ENCODE measurements at regions not wholly inside any gene's neighbourhood (a gene's known extent, or its start where the extent isn't known, plus 50 kb on each side); places are given as distances from the start of the nearest gene placed in this dataset.

DNA sequence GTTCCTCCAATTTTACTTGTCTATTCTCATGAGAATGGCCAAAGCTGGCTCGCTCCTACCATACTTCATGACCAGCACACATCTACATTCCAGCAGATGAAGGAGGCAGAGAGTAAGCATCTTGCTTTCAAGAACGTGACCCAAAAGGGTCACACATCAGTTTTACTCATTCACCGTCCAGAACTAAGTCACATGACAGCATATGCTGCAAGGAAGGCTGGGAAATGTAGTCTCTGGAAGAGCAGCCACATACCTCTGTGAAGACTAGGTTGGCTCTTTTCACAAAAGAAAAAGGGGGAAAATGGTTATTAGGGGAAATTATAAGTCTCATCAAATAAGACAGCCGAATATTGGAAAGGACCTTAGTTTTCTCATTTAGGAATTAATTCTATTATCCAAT, 835.3 kb downstream of the EPHA4 start:
- Mint-ChIP-seq H3K4me3 (no peak overlapping the region), H3K27me3 (peaks cover 0 to 7% (median 0%) of the 10 kb centered on the region in 5 donors)
- CTCF ChIA-PET: no interaction called here

DNA sequence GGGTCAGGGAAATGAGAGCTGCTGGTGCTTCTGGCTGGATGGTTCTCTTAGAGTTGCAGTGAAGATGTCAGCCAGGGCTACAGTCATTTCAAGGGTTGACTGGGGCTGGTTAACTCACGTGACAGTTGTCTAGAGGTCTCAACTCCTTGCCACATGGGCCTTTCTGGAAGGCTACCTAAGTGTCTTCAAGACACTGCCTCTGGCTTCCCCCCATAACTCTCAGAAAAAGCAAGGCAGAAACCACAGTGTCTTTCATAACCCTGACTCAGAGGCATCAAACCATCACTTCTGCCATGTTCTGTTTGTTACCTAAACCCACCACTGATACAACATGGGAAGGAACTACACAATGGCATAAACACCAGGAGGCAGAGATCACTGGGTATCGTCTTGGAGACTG, 828.9 kb downstream of the EPHA4 start:
- Mint-ChIP-seq H3K27me3 (peaks cover 0 to 11% (median 4%) of the 10 kb centered on the region in 5 donors), H3K9me3 (peaks cover 0 to 3% (median 0%) of the 10 kb centered on the region in 11 donors), H3K4me3 (no peak overlapping the region), H3K27ac (no peak overlapping the region), H3K4me1 (no peaks in the 10 kb centered on the region), H3K36me3 (no peaks in the 10 kb centered on the region)
- ChIA-PET POLR2A (no interaction called here), CTCF (no interaction called here)
- H3K4me3 ChIP-seq (ENCODE audit: low read length): no peak overlapping the region
- no peak overlapping the region for H3K27ac ChIP-seq (ENCODE audit: low read depth, low read length)
- H3K27me3 ChIP-seq (ENCODE audit: control insufficient read depth in 2 of 2, insufficient read depth in 2 of 2, low read length in 2 of 2): no peaks in the 10 kb centered on the region
- H3K4me1 ChIP-seq (ENCODE audit: control insufficient read depth in 2 of 2, insufficient read depth in 2 of 2, low read length in 2 of 2): no peaks in the 10 kb centered on the region
- no peak for ATAC-seq
- no peaks in the 10 kb centered on the region for H3K36me3 ChIP-seq (ENCODE audit: control insufficient read depth in 2 of 3, insufficient read depth in 3 of 3, low read length in 3 of 3)
- no peaks in the 10 kb centered on the region for H3K9me3 ChIP-seq (ENCODE audit: control insufficient read depth in 2 of 3, low read length in 3 of 3)
- no peak for DNase-seq
- intact Hi-C loops (cut with micrococcal nuclease): no loop called here

More for the DNA sequence above, 835.3 kb downstream of the EPHA4 start:
- no peaks in the 10 kb centered on the region for H3K9me3 ChIP-seq (ENCODE audit: control insufficient read depth in 2 of 3, low read length in 3 of 3)
- no peaks in the 10 kb centered on the region for H3K4me1 ChIP-seq (ENCODE audit: control insufficient read depth in 2 of 2, insufficient read depth in 2 of 2, low read length in 2 of 2)
- intact Hi-C loops (cut with micrococcal nuclease): no loop called here
- no peaks in the 10 kb centered on the region for H3K36me3 Mint-ChIP-seq
- H3K4me1 Mint-ChIP-seq: no peaks in the 10 kb centered on the region
- DNase-seq: no peak
- no peak overlapping the region for H3K4me3 ChIP-seq (ENCODE audit: low read length)
- no peaks in the 10 kb centered on the region for H3K27me3 ChIP-seq (ENCODE audit: control insufficient read depth in 2 of 2, insufficient read depth in 2 of 2, low read length in 2 of 2)
- peaks cover 0 to 3% (median 0%) of the 10 kb centered on the region in 11 donors for H3K9me3 Mint-ChIP-seq
- no peak overlapping the region for H3K27ac ChIP-seq (ENCODE audit: low read depth, low read length)
- POLR2A ChIA-PET: no interaction called here
- no peak overlapping the region for H3K27ac Mint-ChIP-seq
- no peaks in the 10 kb centered on the region for H3K36me3 ChIP-seq (ENCODE audit: control insufficient read depth in 2 of 3, insufficient read depth in 3 of 3, low read length in 3 of 3)
- no peak for ATAC-seq

DNA sequence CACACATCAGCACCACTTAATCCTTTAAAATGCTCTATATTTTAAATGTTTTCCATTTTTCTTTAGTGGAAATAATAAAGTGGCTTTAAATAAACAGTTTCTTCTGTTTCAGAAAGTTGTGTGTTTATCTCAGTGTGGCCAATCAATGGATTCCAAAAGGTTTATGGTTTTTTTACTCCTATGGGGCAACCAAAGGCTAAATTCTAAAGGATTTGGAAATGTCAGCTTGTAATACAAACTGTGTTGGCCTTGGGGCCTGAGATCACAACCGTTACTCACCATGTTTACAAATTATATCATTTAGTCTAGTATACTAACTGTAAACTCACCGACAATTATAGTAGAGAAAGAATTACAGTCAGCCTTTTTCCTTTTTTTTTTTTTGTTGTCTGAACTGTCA, 827.2 kb downstream of the EPHA4 start:
- Histone ChIP-seq H3K4me1 (ENCODE audit: control insufficient read depth in 2 of 2, insufficient read depth in 2 of 2, low read length in 2 of 2) (no peaks in the 10 kb centered on the region), H3K9me3 (ENCODE audit: control insufficient read depth in 2 of 3, low read length in 3 of 3) (no peaks in the 10 kb centered on the region), H3K36me3 (ENCODE audit: control insufficient read depth in 2 of 3, insufficient read depth in 3 of 3, low read length in 3 of 3) (no peaks in the 10 kb centered on the region), H3K27me3 (ENCODE audit: control insufficient read depth in 2 of 2, insufficient read depth in 2 of 2, low read length in 2 of 2) (no peaks in the 10 kb centered on the region), H3K27ac (ENCODE audit: low read depth, low read length) (no peak overlapping the region), H3K4me3 (ENCODE audit: low read length) (no peak overlapping the region)
- Mint-ChIP-seq H3K27ac (no peak overlapping the region), H3K36me3 (no peaks in the 10 kb centered on the region), H3K9me3 (peaks cover 0 to 5% (median 0%) of the 10 kb centered on the region in 11 donors), H3K4me1 (no peaks in the 10 kb centered on the region), H3K27me3 (peaks cover 0 to 10% (median 4%) of the 10 kb centered on the region in 5 donors), H3K4me3 (no peak overlapping the region)
- POLR2A ChIA-PET: no interaction called here
- intact Hi-C loops (cut with micrococcal nuclease): no loop called here
- no peak for DNase-seq
- ATAC-seq: no peak
- CTCF ChIA-PET: no interaction called here

DNA sequence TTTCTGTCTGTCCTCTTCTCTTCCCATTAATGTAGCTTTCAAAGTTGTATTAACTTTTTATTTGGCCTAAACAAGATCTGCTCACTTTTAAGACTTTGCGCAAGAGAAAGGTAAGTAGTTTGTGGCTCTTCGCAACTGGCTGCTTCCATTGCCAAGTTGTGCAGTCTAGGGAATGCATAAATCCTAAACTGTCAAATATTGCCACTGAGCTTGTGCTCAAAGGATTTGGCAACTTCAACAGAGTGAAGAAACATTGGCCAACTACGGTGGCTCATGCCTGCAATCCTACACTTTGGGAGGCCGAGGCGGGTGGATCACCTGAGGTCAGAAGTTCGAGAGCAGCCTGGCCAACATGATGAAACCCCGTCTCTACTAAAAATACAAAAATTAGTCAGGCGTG, 826.4 kb downstream of the EPHA4 start:
- Mint-ChIP-seq H3K36me3 (no peaks in the 10 kb centered on the region), H3K9me3 (peaks cover 0 to 6% (median 0%) of the 10 kb centered on the region in 11 donors), H3K4me1 (no peaks in the 10 kb centered on the region), H3K27me3 (peaks cover 0 to 4% (median 0%) of the 10 kb centered on the region in 5 donors), H3K27ac (no peak overlapping the region), H3K4me3 (no peak overlapping the region)
- Histone ChIP-seq H3K4me3 (ENCODE audit: low read length) (no peak overlapping the region), H3K4me1 (ENCODE audit: control insufficient read depth in 2 of 2, insufficient read depth in 2 of 2, low read length in 2 of 2) (no peaks in the 10 kb centered on the region), H3K27me3 (ENCODE audit: control insufficient read depth in 2 of 2, insufficient read depth in 2 of 2, low read length in 2 of 2) (no peaks in the 10 kb centered on the region), H3K36me3 (ENCODE audit: control insufficient read depth in 2 of 3, insufficient read depth in 3 of 3, low read length in 3 of 3) (no peaks in the 10 kb centered on the region), H3K27ac (ENCODE audit: low read depth, low read length) (no peak overlapping the region), H3K9me3 (ENCODE audit: control insufficient read depth in 2 of 3, low read length in 3 of 3) (no peaks in the 10 kb centered on the region)
- CTCF ChIA-PET: no interaction called here
- DNase-seq (no peak), ATAC-seq (no peak)
- intact Hi-C loops (cut with micrococcal nuclease): no loop called here
- POLR2A ChIA-PET: no interaction called here

DNA sequence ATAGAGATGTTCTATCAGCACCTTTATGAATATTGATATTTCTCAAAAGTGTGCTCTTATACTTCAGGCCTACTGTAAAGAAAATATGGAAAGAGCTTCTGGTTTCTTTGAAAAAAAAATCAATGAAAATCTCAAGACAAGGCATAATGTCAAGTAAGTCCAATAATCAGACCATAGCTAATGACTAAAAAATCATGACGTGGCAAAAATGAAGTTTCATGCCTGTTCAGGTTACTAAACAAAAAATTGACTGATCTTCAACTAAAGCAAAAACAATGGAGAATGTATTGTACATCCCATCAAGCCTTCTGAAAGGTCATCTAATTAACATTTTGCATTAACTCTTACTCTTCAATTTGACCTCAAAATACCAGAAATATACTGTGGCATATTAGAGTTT, 824.4 kb downstream of the EPHA4 start:
- H3K27ac ChIP-seq (ENCODE audit: low read depth, low read length): no peak overlapping the region
- ChIA-PET POLR2A (no interaction called here), CTCF (no interaction called here)
- Mint-ChIP-seq H3K27ac (no peak overlapping the region), H3K27me3 (peaks cover 0 to 5% (median 0%) of the 10 kb centered on the region in 5 donors), H3K36me3 (no peaks in the 10 kb centered on the region), H3K4me1 (no peaks in the 10 kb centered on the region), H3K9me3 (peaks cover 0 to 14% (median 3%) of the 10 kb centered on the region in 11 donors), H3K4me3 (no peak overlapping the region)
- no peaks in the 10 kb centered on the region for H3K9me3 ChIP-seq (ENCODE audit: control insufficient read depth in 2 of 3, low read length in 3 of 3)
- no peak for DNase-seq
- H3K27me3 ChIP-seq (ENCODE audit: control insufficient read depth in 2 of 2, insufficient read depth in 2 of 2, low read length in 2 of 2): no peaks in the 10 kb centered on the region
- intact Hi-C loops (cut with micrococcal nuclease): no loop called here
- H3K4me3 ChIP-seq (ENCODE audit: low read length): no peak overlapping the region
- H3K36me3 ChIP-seq (ENCODE audit: control insufficient read depth in 2 of 3, insufficient read depth in 3 of 3, low read length in 3 of 3): no peaks in the 10 kb centered on the region
- ATAC-seq: no peak
- H3K4me1 ChIP-seq (ENCODE audit: control insufficient read depth in 2 of 2, insufficient read depth in 2 of 2, low read length in 2 of 2): no peaks in the 10 kb centered on the region

DNA sequence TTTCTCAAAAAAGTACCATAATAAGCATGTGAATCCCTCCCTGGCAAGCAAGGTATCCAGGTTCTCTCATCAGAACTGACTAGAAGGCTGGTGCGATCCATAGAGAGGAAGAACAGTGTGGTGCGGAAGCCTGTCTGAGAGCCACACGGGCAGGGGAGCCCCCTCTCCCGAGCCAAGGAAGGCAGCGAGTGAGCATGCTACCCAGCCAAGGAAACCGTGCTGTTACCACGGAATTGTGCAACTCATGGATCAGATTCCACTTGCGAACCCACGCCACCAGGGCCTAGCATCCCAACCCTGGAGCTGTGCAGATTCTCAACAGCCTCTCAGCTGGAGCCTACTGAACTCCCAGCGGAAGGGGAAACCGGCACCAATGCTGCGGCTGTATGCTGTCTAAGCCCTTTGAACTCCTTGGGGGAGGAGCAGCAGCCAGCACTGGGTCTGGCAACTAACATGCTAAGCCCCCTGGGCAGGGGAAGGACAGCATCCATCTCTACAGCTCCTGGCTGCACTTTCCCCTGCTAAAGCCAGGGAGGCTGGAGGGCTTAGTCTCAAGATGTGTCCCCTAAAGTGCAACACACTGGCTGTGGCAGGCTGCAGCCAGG, 823.1 kb downstream of the EPHA4 start:
- no peak for DNase-seq
- peaks cover 0 to 5% (median 0%) of the 10 kb centered on the region in 5 donors for H3K27me3 Mint-ChIP-seq
- no peaks in the 10 kb centered on the region for H3K4me1 ChIP-seq (ENCODE audit: control insufficient read depth in 2 of 2, insufficient read depth in 2 of 2, low read length in 2 of 2)
- intact Hi-C loops (cut with micrococcal nuclease): no loop called here
- no peak overlapping the region for H3K4me3 ChIP-seq (ENCODE audit: low read length)
- no peaks in the 10 kb centered on the region for H3K4me1 Mint-ChIP-seq
- no peaks in the 10 kb centered on the region for H3K9me3 ChIP-seq (ENCODE audit: control insufficient read depth in 2 of 3, low read length in 3 of 3)
- CTCF ChIA-PET: no interaction called here
- H3K27ac Mint-ChIP-seq: no peak overlapping the region
- H3K27ac ChIP-seq (ENCODE audit: low read depth, low read length): no peak overlapping the region
- no peaks in the 10 kb centered on the region for H3K36me3 Mint-ChIP-seq
- no peaks in the 10 kb centered on the region for H3K27me3 ChIP-seq (ENCODE audit: control insufficient read depth in 2 of 2, insufficient read depth in 2 of 2, low read length in 2 of 2)
- peaks cover 0 to 14% (median 3%) of the 10 kb centered on the region in 11 donors for H3K9me3 Mint-ChIP-seq
- H3K4me3 Mint-ChIP-seq: no peak overlapping the region
- H3K36me3 ChIP-seq (ENCODE audit: control insufficient read depth in 2 of 3, insufficient read depth in 3 of 3, low read length in 3 of 3): no peaks in the 10 kb centered on the region
- POLR2A ChIA-PET: no interaction called here
- no peak for ATAC-seq

DNA sequence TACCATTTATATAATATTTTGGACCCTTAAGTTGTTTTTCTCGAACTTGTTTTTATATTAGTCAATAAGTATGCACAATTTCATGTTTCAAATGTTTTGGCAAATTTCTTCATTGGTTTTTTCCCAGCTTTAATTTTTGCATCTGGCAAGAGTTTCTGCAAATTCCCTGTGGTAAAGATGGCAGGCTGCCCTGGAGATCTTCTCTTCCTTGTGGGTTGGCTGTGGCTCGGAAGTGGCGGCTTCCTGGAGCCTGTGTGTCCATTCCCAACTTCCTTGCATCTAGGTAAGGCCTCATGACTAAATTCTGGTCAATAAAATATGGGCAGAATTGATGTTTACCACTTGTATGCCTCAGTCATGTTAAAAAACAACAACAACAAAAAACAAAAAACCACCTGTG, 818.6 kb downstream of the EPHA4 start:
- H3K27me3 Mint-ChIP-seq: peaks cover 0 to 5% (median 0%) of the 10 kb centered on the region in 5 donors
- no peak overlapping the region for H3K4me3 Mint-ChIP-seq
- no peak overlapping the region for H3K4me3 ChIP-seq (ENCODE audit: low read length)
- H3K4me1 Mint-ChIP-seq: no peaks in the 10 kb centered on the region
- intact Hi-C loops (cut with micrococcal nuclease): no loop called here
- H3K36me3 ChIP-seq (ENCODE audit: control insufficient read depth in 2 of 3, insufficient read depth in 3 of 3, low read length in 3 of 3): no peaks in the 10 kb centered on the region
- no peaks in the 10 kb centered on the region for H3K27me3 ChIP-seq (ENCODE audit: control insufficient read depth in 2 of 2, insufficient read depth in 2 of 2, low read length in 2 of 2)
- H3K9me3 ChIP-seq (ENCODE audit: control insufficient read depth in 2 of 3, low read length in 3 of 3): no peaks in the 10 kb centered on the region
- no peak overlapping the region for H3K27ac Mint-ChIP-seq
- ChIA-PET CTCF (no interaction called here), POLR2A (interaction anchor here (0.7 kb wide), 1 partner anchor 75 kb away, joined by 5 read pairs; no protein-coding TSS in a partner anchor)
- ATAC-seq (no peak), DNase-seq (no peak)
- no peak overlapping the region for H3K27ac ChIP-seq (ENCODE audit: low read depth, low read length)
- H3K36me3 Mint-ChIP-seq: no peaks in the 10 kb centered on the region
- H3K9me3 Mint-ChIP-seq: peaks cover 0 to 10% (median 4%) of the 10 kb centered on the region in 11 donors
- no peaks in the 10 kb centered on the region for H3K4me1 ChIP-seq (ENCODE audit: control insufficient read depth in 2 of 2, insufficient read depth in 2 of 2, low read length in 2 of 2)
